ENCODE measurements at regions not wholly inside any gene's neighbourhood (a gene's known extent, or its start where the extent isn't known, plus 50 kb on each side); places are given as distances from the start of the nearest gene placed in this dataset.
"Not testable (repeated sequence)": the region's sequence is repeated elsewhere in the genome, so short reads cannot be mapped to it uniquely, and the experiment has no call there.

DNA sequence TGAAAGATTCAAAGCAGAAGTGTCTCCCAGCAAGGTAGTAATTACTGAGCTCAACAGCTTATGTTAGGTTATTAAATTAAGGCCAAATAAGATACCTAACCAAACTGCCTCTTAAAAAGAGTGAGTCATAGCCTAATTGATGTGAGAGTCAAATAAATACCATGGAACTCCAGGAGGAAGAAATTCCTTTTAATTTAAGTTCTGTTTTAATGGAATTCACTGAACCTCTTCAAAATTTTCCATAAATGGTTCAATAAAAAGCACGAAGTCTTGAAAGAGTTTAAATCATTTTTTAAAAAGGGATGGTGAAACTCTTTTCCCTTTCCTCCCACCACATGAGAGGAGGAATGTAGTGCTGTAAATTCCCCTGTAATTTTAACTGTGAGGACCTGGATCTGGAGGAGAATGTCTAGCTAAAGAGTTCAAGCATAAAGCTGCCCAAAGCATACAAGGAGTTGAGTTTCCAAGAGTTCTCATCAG is 180.8 kb upstream of the MMADHC start:
- Histone ChIP-seq H3K9me3 (ENCODE audit: control insufficient read depth, low read depth, low read length) (no peaks in the 10 kb centered on the region), H3K27ac (ENCODE audit: low read length) (no peak overlapping the region), H3K36me3 (ENCODE audit: control insufficient read depth, insufficient read depth, low read length) (no peaks in the 10 kb centered on the region), H3K4me3 (ENCODE audit: low read length) (no peak overlapping the region), H3K27me3 (ENCODE audit: control insufficient read depth, insufficient read depth, low read length) (no peaks in the 10 kb centered on the region), H3K4me1 (ENCODE audit: control insufficient read depth, insufficient read depth, low read length) (no peaks in the 10 kb centered on the region)
- WGBS (ENCODE audit: insufficient coverage, low lambda C conversion rate), result 67% methylated on average over 1 of the region's 1 CpG
- no peak for DNase-seq

- no peak overlapping the region for H3K4me3 ChIP-seq (ENCODE audit: low read length)
- 38% methylated on average over 1 of the region's 3 CpGs for WGBS (ENCODE audit: insufficient coverage, low lambda C conversion rate)
These were observed 180.0 kb upstream of the MMADHC start for GRCh38 chr2:149767516-149767974.

DNA sequence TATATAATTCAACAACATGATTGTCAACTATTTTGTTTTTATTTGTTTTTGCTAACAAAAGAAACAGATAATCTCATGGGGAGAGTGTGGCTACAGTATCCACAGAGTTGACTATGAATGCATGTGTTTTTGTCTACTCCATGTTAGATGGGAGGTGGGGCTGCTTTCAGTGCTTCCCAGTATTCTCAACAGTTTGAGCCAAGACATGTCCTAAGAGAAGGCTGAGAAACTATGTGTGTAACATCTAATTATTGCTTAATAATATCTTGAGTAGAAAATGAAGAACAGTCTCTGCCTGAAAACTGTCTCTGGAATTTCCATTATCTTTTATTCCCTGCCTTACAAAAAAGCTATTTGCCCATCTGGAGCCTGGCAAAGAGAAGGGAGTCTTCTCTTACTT is 178.8 kb upstream of the MMADHC start:
- no peaks in the 10 kb centered on the region for H3K4me1 ChIP-seq (ENCODE audit: control insufficient read depth, insufficient read depth, low read length)
- no peaks in the 10 kb centered on the region for H3K27me3 ChIP-seq (ENCODE audit: control insufficient read depth, insufficient read depth, low read length)
- DNase-seq, result no peak
- H3K4me3 ChIP-seq (ENCODE audit: low read length), result no peak overlapping the region
- no peaks in the 10 kb centered on the region for H3K36me3 ChIP-seq (ENCODE audit: control insufficient read depth, insufficient read depth, low read length)
- H3K9me3 ChIP-seq (ENCODE audit: control insufficient read depth, low read depth, low read length), result no peaks in the 10 kb centered on the region
- no peak overlapping the region for H3K27ac ChIP-seq (ENCODE audit: low read length)

More at GRCh38 chr2:149767516-149767974, 180.0 kb upstream of the MMADHC start:
- no peaks in the 10 kb centered on the region for H3K36me3 ChIP-seq (ENCODE audit: control insufficient read depth, insufficient read depth, low read length)
- no peaks in the 10 kb centered on the region for H3K27me3 ChIP-seq (ENCODE audit: control insufficient read depth, insufficient read depth, low read length)
- H3K9me3 ChIP-seq (ENCODE audit: control insufficient read depth, low read depth, low read length), result no peaks in the 10 kb centered on the region
- no peak overlapping the region for H3K27ac ChIP-seq (ENCODE audit: low read length)
- no peaks in the 10 kb centered on the region for H3K4me1 ChIP-seq (ENCODE audit: control insufficient read depth, insufficient read depth, low read length)
- DNase-seq, result no peak

GRCh38 chr2:149765636-149766035 is 178.1 kb upstream of the MMADHC start:
- no peaks in the 10 kb centered on the region for H3K4me1 ChIP-seq (ENCODE audit: control insufficient read depth, insufficient read depth, low read length)
- no peaks in the 10 kb centered on the region for H3K9me3 ChIP-seq (ENCODE audit: control insufficient read depth, low read depth, low read length)
- no peak overlapping the region for H3K27ac ChIP-seq (ENCODE audit: low read length)
- H3K27me3 ChIP-seq (ENCODE audit: control insufficient read depth, insufficient read depth, low read length), result no peaks in the 10 kb centered on the region
- no peak overlapping the region for H3K4me3 ChIP-seq (ENCODE audit: low read length)
- no peak for DNase-seq
- H3K36me3 ChIP-seq (ENCODE audit: control insufficient read depth, insufficient read depth, low read length), result no peaks in the 10 kb centered on the region

- Histone ChIP-seq H3K4me1 (ENCODE audit: control insufficient read depth, insufficient read depth, low read length) (no peaks in the 10 kb centered on the region), H3K27me3 (ENCODE audit: control insufficient read depth, insufficient read depth, low read length) (no peaks in the 10 kb centered on the region), H3K4me3 (ENCODE audit: low read length) (no peak overlapping the region), H3K36me3 (ENCODE audit: control insufficient read depth, insufficient read depth, low read length) (no peaks in the 10 kb centered on the region), H3K9me3 (ENCODE audit: control insufficient read depth, low read depth, low read length) (no peaks in the 10 kb centered on the region), H3K27ac (ENCODE audit: low read length) (no peak overlapping the region)
- no peak for DNase-seq
- WGBS (ENCODE audit: insufficient coverage, low lambda C conversion rate), result no CpG with 5 or more reads among the region's 2 CpGs
These were observed 177.4 kb upstream of the MMADHC start for GRCh38 chr2:149765003-149765402.

GRCh38 chr2:149763358-149763757 is 175.8 kb upstream of the MMADHC start:
- H3K4me1 ChIP-seq (ENCODE audit: control insufficient read depth, insufficient read depth, low read length), result no peaks in the 10 kb centered on the region
- no peak for DNase-seq
- H3K27ac ChIP-seq (ENCODE audit: low read length), result no peak overlapping the region
- no peaks in the 10 kb centered on the region for H3K36me3 ChIP-seq (ENCODE audit: control insufficient read depth, insufficient read depth, low read length)
- no peaks in the 10 kb centered on the region for H3K27me3 ChIP-seq (ENCODE audit: control insufficient read depth, insufficient read depth, low read length)
- no peaks in the 10 kb centered on the region for H3K9me3 ChIP-seq (ENCODE audit: control insufficient read depth, low read depth, low read length)
- no peak overlapping the region for H3K4me3 ChIP-seq (ENCODE audit: low read length)
- WGBS (ENCODE audit: insufficient coverage, low lambda C conversion rate), result 100% methylated on average over 1 of the region's 6 CpGs

- DNase-seq, result no peak
- no peak overlapping the region for H3K4me3 ChIP-seq (ENCODE audit: low read length)
- H3K27ac ChIP-seq (ENCODE audit: low read length), result no peak overlapping the region
- no peaks in the 10 kb centered on the region for H3K4me1 ChIP-seq (ENCODE audit: control insufficient read depth, insufficient read depth, low read length)
- no peaks in the 10 kb centered on the region for H3K9me3 ChIP-seq (ENCODE audit: control insufficient read depth, low read depth, low read length)
- H3K27me3 ChIP-seq (ENCODE audit: control insufficient read depth, insufficient read depth, low read length), result no peaks in the 10 kb centered on the region
- WGBS (ENCODE audit: insufficient coverage, low lambda C conversion rate), result no CpG with 5 or more reads among the region's 2 CpGs
- no peaks in the 10 kb centered on the region for H3K36me3 ChIP-seq (ENCODE audit: control insufficient read depth, insufficient read depth, low read length)
These were observed 174.0 kb upstream of the MMADHC start for GRCh38 chr2:149761611-149762010.

DNA sequence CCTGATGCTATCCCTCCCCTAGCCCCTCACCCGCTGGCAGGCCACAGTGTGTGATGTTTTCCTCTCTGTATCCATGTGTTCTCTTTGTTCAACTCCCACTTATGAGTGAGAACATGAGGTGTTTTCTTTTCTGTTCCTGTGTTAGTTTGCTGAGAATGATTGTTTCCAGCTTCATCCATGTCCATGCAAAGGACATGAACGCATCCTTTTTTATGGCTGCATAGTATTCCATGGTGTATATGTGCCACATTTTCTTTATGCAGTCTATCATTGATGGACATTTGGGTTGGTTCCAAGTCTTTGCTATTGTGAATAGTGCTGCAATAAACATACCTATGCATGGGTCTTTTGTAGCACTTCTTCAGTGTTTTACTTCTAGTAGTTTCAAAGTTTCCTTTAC is 171.8 kb upstream of the MMADHC start:
- H3K4me1 ChIP-seq (ENCODE audit: control insufficient read depth, insufficient read depth, low read length); H3K4me3 ChIP-seq (ENCODE audit: low read length); H3K9me3 ChIP-seq (ENCODE audit: control insufficient read depth, low read depth, low read length); H3K27me3 ChIP-seq (ENCODE audit: control insufficient read depth, insufficient read depth, low read length); H3K36me3 ChIP-seq (ENCODE audit: control insufficient read depth, insufficient read depth, low read length); H3K27ac ChIP-seq (ENCODE audit: low read length); DNase-seq: not testable (repeated sequence)
- WGBS (ENCODE audit: insufficient coverage, low lambda C conversion rate), result no CpG with 5 or more reads among the region's 2 CpGs

GRCh38 chr2:149754722-149755121 is 167.1 kb upstream of the MMADHC start:
- not testable (repeated sequence) for H3K9me3 ChIP-seq (ENCODE audit: control insufficient read depth, low read depth, low read length); H3K36me3 ChIP-seq (ENCODE audit: control insufficient read depth, insufficient read depth, low read length); DNase-seq; H3K4me1 ChIP-seq (ENCODE audit: control insufficient read depth, insufficient read depth, low read length); H3K27ac ChIP-seq (ENCODE audit: low read length); H3K4me3 ChIP-seq (ENCODE audit: low read length); H3K27me3 ChIP-seq (ENCODE audit: control insufficient read depth, insufficient read depth, low read length)
- no CpG with 5 or more reads among the region's 1 CpG for WGBS (ENCODE audit: insufficient coverage, low lambda C conversion rate)

DNA sequence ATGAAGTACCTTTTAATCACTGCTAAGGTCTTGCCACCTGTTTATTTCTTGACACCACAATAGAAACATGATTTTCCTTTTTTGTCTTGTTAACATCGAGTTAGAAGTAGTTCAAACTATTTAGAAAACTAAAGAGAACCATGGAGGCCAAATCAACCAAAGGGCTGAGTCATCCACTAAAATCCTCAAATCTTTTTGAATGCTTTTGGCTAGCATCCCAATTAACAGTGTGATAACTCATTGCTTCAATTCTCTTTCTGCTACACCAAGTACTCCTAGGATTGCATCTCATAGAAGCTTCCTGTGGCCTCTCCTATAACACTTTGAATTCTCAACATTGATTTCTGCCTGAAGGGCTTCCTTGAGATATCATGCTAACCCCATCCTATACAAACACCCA is 159.9 kb upstream of the MMADHC start:
- Histone ChIP-seq H3K27me3 (ENCODE audit: control insufficient read depth, insufficient read depth, low read length) (no peaks in the 10 kb centered on the region), H3K9me3 (ENCODE audit: control insufficient read depth, low read depth, low read length) (no peaks in the 10 kb centered on the region), H3K4me3 (ENCODE audit: low read length) (no peak overlapping the region), H3K36me3 (ENCODE audit: control insufficient read depth, insufficient read depth, low read length) (no peaks in the 10 kb centered on the region), H3K4me1 (ENCODE audit: control insufficient read depth, insufficient read depth, low read length) (no peaks in the 10 kb centered on the region), H3K27ac (ENCODE audit: low read length) (no peak overlapping the region)
- no peak for DNase-seq
- 88% methylated on average over 1 of the region's 1 CpG for WGBS (ENCODE audit: insufficient coverage, low lambda C conversion rate)

- no peaks in the 10 kb centered on the region for H3K36me3 ChIP-seq (ENCODE audit: control insufficient read depth, insufficient read depth, low read length)
- 65% methylated on average over 2 of the region's 9 CpGs for WGBS (ENCODE audit: insufficient coverage, low lambda C conversion rate)
- no peaks in the 10 kb centered on the region for H3K9me3 ChIP-seq (ENCODE audit: control insufficient read depth, low read depth, low read length)
- H3K27me3 ChIP-seq (ENCODE audit: control insufficient read depth, insufficient read depth, low read length), result no peaks in the 10 kb centered on the region
- DNase-seq, result no peak
- no peaks in the 10 kb centered on the region for H3K4me1 ChIP-seq (ENCODE audit: control insufficient read depth, insufficient read depth, low read length)
- no peak overlapping the region for H3K27ac ChIP-seq (ENCODE audit: low read length)
- no peak overlapping the region for H3K4me3 ChIP-seq (ENCODE audit: low read length)
These were observed 158.0 kb upstream of the MMADHC start for GRCh38 chr2:149745396-149746230.
